ENCODE measurements at regions not wholly inside any gene's neighbourhood (a gene's known extent, or its start where the extent isn't known, plus 50 kb on each side); places are given as distances from the start of the nearest gene placed in this dataset.

DNA sequence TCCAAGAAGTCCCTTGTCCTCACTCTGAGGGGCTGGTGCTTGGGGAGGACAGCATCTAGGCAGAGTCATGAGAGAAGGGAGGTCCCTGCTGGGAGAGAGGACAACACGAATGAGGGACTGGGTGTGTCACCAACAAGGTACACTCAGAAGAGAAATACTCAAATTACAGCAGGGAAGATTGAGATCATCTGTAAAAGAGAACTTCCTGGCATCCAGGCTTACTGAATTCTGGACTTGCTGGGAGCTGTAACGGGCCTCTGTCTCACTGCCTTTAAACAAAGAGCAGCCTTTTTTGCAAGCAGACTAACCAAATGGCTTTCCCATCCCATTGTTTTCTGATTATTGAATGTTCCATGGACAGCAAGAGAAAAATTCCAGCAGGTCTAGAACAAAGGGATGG is 195.7 kb upstream of the RAB4A start:
- TF ChIP-seq, protein P1, sequence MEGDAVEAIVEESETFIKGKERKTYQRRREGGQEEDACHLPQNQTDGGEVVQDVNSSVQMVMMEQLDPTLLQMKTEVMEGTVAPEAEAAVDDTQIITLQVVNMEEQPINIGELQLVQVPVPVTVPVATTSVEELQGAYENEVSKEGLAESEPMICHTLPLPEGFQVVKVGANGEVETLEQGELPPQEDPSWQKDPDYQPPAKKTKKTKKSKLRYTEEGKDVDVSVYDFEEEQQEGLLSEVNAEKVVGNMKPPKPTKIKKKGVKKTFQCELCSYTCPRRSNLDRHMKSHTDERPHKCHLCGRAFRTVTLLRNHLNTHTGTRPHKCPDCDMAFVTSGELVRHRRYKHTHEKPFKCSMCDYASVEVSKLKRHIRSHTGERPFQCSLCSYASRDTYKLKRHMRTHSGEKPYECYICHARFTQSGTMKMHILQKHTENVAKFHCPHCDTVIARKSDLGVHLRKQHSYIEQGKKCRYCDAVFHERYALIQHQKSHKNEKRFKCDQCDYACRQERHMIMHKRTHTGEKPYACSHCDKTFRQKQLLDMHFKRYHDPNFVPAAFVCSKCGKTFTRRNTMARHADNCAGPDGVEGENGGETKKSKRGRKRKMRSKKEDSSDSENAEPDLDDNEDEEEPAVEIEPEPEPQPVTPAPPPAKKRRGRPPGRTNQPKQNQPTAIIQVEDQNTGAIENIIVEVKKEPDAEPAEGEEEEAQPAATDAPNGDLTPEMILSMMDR (IDR thresholded peaks at IDR 0.05; ENCODE audit: insufficient read depth, low read length, poor library complexity, severe bottlenecking), result no peak
- H3K27me3 ChIP-seq (replicated peaks; ENCODE audit: control insufficient read depth, insufficient read depth, low read length), result peaks cover under 1% of the 10 kb centered on the region
- H3K4me3 ChIP-seq (replicated peaks; ENCODE audit: low read depth, low read length), result no peak overlapping the region
- DNase-seq (ENCODE audit: extremely low read depth, insufficient read length), result no peak
- H3K36me3 ChIP-seq (ENCODE audit: control insufficient read depth, insufficient read depth, low read length), result no peaks in the 10 kb centered on the region

DNA sequence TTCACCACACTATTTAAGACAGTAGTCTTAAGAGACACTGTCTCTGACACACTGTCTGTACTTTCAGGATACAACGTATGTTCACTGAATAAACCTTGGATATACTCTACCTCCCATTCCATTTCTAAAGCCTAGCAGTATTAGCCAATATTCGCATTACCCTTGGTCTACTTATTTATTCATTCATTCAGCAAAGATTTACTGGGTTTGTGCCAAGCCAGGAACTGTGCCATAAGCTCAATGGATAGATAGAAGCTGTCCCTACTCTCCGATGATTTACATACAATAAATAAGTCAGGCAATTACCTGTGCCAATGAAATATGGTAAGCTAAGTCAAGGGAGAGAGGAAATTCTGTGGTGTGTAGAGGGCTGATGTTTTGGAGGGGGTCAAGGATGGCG is 195.2 kb upstream of the RAB4A start:
- TF ChIP-seq, protein P1 (IDR thresholded peaks at IDR 0.05; ENCODE audit: insufficient read depth, low read length, poor library complexity, severe bottlenecking), result no peak
- DNase-seq (ENCODE audit: extremely low read depth, insufficient read length), result no peak
- H3K27me3 ChIP-seq (replicated peaks; ENCODE audit: control insufficient read depth, insufficient read depth, low read length), result no peaks in the 10 kb centered on the region; the same call in none of the 2 replicates
- no peaks in the 10 kb centered on the region for H3K36me3 ChIP-seq (ENCODE audit: control insufficient read depth, insufficient read depth, low read length)
- H3K4me3 ChIP-seq (replicated peaks; ENCODE audit: low read depth, low read length), result no peak overlapping the region

DNA sequence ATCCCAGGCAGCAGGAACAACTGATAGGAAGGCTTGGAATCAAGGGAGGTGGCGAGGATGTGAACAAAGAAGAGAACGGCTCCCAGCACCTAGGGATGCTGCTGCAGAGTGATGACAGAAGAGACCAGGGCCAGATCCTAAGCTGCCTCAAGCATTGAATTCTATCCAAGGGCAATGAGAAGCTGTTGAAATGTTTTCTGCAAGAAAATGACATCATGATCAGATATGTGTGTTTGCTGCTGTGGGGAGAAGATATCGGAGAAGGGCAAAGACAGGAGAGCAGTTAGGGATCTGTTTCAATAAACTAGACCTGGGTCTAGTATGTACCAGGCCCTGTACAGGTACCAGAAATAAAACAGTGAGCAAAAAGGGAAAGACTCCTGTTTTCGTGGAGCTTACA is 194.7 kb upstream of the RAB4A start:
- DNase-seq (ENCODE audit: extremely low read depth, insufficient read length), result no peak
- H3K27me3 ChIP-seq (replicated peaks; ENCODE audit: control insufficient read depth, insufficient read depth, low read length), result no peaks in the 10 kb centered on the region; the same call in none of the 2 replicates
- no peak overlapping the region for H3K4me3 ChIP-seq (replicated peaks; ENCODE audit: low read depth, low read length)
- no peaks in the 10 kb centered on the region for H3K36me3 ChIP-seq (ENCODE audit: control insufficient read depth, insufficient read depth, low read length)
- TF ChIP-seq, protein P1 (IDR thresholded peaks at IDR 0.05; ENCODE audit: insufficient read depth, low read length, poor library complexity, severe bottlenecking), result no peak

DNA sequence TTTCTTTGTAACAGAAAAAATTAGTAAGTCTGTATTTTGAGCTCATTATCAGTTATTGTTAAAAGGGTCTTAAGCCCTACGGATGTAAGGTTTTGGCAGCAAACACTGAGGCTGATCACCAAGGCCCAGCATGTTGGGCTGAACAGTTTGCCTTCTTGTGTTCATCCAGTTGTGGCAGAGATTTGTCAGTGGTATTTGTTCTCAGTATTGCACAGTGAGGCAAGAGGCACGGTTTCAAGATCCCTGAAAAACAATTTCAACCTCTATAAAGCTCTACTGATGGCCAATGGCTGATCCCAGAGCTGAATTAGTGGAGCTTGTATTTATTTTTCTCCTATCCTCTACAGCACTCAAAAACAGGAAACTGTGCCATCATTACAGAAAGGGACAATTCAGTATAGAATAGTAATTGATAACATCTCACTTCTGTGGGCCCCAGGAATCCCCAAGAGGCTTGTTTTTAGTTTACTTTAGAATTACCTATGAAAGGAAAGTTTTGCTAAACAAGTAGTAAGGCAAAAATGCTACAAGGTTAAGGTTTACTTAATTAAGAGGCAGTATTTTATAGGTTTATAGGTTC is 191.8 kb upstream of the RAB4A start:
- TF ChIP-seq, protein P1 (IDR thresholded peaks at IDR 0.05; ENCODE audit: insufficient read depth, low read length, poor library complexity, severe bottlenecking), result no peak
- DNase-seq (ENCODE audit: extremely low read depth, insufficient read length), result no peak
- H3K36me3 ChIP-seq (ENCODE audit: control insufficient read depth, insufficient read depth, low read length), result no peaks in the 10 kb centered on the region
- no peaks in the 10 kb centered on the region; the same call in none of the 2 replicates for H3K27me3 ChIP-seq (replicated peaks; ENCODE audit: control insufficient read depth, insufficient read depth, low read length)
- H3K4me3 ChIP-seq (replicated peaks; ENCODE audit: low read depth, low read length), result no peak overlapping the region

GRCh38 chr1:229080361-229080760 is 190.6 kb upstream of the RAB4A start:
- DNase-seq (ENCODE audit: extremely low read depth, insufficient read length), result no peak
- TF ChIP-seq, protein P1 (IDR thresholded peaks at IDR 0.05; ENCODE audit: insufficient read depth, low read length, poor library complexity, severe bottlenecking), result no peak
- no peak overlapping the region for H3K4me3 ChIP-seq (replicated peaks; ENCODE audit: low read depth, low read length)
- H3K27me3 ChIP-seq (replicated peaks; ENCODE audit: control insufficient read depth, insufficient read depth, low read length), result no peaks in the 10 kb centered on the region; the same call in none of the 2 replicates
- H3K36me3 ChIP-seq (ENCODE audit: control insufficient read depth, insufficient read depth, low read length), result no peaks in the 10 kb centered on the region

DNA sequence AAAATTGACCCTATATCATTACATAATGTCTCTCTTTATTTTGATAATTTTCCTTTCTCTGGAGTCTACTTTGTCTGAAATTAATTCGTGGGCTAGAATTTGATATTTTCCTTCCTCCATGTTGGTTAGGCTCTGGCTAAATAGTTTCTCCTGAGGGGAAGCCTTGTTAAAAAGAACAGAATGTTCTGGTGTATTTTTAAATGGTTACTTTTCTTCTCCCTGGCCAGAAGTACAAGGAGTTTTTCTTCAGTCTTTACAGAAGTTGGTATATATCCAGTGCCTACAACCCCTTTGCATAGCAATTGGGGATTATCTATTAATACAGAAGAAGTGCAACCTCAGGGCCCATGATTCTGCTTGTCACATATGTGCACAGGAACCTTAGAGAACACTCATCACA is 185.6 kb upstream of the RAB4A start:
- TF ChIP-seq, protein P1 (IDR thresholded peaks at IDR 0.05; ENCODE audit: insufficient read depth, low read length, poor library complexity, severe bottlenecking), result no peak
- H3K27me3 ChIP-seq (replicated peaks; ENCODE audit: control insufficient read depth, insufficient read depth, low read length), result no peaks in the 10 kb centered on the region; the same call in 1 of the 2 replicates
- no peaks in the 10 kb centered on the region for H3K36me3 ChIP-seq (ENCODE audit: control insufficient read depth, insufficient read depth, low read length)
- no peak for DNase-seq (ENCODE audit: extremely low read depth, insufficient read length)
- no peak overlapping the region for H3K4me3 ChIP-seq (replicated peaks; ENCODE audit: low read depth, low read length)
